ENCODE measurements at regions not wholly inside any gene's neighbourhood (a gene's known extent, or its start where the extent isn't known, plus 50 kb on each side); places are given as distances from the start of the nearest gene placed in this dataset.

DNA sequence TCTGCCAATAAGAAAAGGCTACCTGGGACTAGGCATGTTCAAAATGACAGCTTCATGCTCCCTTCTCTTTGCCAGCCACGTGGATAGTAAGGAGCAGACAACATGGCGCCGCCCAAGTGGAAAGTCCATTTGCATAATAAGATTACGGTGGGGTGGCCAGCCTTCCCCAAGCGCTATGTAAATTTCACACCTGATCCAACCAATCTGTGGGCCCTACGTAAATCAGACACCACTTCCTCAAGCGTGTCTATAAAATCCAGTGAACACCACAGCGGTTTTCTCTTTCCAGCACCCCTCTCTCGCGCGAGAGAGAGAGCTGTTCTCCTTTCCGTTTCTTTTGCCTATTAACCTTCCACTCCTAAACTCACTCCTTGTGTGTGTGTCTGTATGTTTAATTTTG is 140.3 kb upstream of the ERCC4 start:
- Histone ChIP-seq H3K4me2 (ENCODE audit: low read length) (no peak overlapping the region), H3K9me3 (ENCODE audit: control insufficient read depth, low read length) (no peaks in the 10 kb centered on the region), H3K27me3 (ENCODE audit: control insufficient read depth, insufficient read depth, low read length) (no peaks in the 10 kb centered on the region), H3K79me2 (no peaks in the 10 kb centered on the region), H2AFZ (no peak overlapping the region), H3K4me3 (ENCODE audit: low read depth, low read length) (no peak overlapping the region), H3K27ac (no peak overlapping the region), H3K36me3 (ENCODE audit: control insufficient read depth, insufficient read depth, low read length) (no peaks in the 10 kb centered on the region), H3K4me1 (no peaks in the 10 kb centered on the region), H3K9ac (no peak overlapping the region)
- TF ChIP-seq, protein P1, sequence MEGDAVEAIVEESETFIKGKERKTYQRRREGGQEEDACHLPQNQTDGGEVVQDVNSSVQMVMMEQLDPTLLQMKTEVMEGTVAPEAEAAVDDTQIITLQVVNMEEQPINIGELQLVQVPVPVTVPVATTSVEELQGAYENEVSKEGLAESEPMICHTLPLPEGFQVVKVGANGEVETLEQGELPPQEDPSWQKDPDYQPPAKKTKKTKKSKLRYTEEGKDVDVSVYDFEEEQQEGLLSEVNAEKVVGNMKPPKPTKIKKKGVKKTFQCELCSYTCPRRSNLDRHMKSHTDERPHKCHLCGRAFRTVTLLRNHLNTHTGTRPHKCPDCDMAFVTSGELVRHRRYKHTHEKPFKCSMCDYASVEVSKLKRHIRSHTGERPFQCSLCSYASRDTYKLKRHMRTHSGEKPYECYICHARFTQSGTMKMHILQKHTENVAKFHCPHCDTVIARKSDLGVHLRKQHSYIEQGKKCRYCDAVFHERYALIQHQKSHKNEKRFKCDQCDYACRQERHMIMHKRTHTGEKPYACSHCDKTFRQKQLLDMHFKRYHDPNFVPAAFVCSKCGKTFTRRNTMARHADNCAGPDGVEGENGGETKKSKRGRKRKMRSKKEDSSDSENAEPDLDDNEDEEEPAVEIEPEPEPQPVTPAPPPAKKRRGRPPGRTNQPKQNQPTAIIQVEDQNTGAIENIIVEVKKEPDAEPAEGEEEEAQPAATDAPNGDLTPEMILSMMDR (IDR thresholded peaks at IDR 0.05), result no peak

DNA sequence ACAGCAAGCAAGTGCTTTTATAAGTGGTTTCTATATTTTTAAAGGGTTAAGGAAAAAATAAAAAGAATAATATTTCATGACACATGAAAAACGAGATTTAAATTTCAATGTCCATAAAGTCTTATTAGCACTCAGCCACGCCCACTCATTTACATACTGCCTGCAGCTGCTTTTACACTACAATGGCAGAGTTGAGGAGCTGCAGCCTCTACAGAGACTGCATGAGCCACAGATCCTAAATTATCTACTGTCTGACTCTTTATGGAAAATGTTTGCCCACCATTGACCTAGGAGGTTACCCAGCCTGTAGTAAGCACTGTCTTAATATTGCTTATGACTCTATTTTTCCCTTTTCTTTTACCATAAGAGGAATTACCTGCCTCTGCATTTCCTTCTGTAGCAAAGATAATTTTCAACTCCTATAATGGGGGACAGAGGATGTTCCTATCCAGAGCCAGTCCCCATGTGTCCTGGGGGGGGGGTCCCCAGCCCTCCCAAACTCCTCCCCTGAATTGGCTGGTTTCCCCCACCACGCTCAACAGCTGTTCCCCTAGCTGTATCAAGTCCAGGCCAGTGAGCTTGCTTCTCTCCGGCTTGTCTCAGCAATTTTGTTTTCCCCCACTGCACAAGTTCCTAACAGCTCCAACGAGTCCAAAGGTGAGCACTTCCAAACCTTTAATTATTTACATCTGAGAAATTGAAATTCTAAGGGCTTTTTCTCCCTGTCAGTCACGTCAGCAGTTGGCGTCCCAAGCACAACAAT is 139.4 kb upstream of the ERCC4 start:
- no peak overlapping the region for H3K4me2 ChIP-seq (ENCODE audit: low read length)
- no peak overlapping the region for H2AFZ ChIP-seq
- H3K4me1 ChIP-seq, result no peaks in the 10 kb centered on the region
- no peaks in the 10 kb centered on the region for H3K36me3 ChIP-seq (ENCODE audit: control insufficient read depth, insufficient read depth, low read length)
- TF ChIP-seq, protein P1 (IDR thresholded peaks at IDR 0.05), result no peak
- H3K9me3 ChIP-seq (ENCODE audit: control insufficient read depth, low read length), result no peaks in the 10 kb centered on the region
- H3K27me3 ChIP-seq (ENCODE audit: control insufficient read depth, insufficient read depth, low read length), result no peaks in the 10 kb centered on the region
- H3K79me2 ChIP-seq, result no peaks in the 10 kb centered on the region
- H3K4me3 ChIP-seq (ENCODE audit: low read depth, low read length), result no peak overlapping the region
- no peak overlapping the region for H3K9ac ChIP-seq
- no peak overlapping the region for H3K27ac ChIP-seq

DNA sequence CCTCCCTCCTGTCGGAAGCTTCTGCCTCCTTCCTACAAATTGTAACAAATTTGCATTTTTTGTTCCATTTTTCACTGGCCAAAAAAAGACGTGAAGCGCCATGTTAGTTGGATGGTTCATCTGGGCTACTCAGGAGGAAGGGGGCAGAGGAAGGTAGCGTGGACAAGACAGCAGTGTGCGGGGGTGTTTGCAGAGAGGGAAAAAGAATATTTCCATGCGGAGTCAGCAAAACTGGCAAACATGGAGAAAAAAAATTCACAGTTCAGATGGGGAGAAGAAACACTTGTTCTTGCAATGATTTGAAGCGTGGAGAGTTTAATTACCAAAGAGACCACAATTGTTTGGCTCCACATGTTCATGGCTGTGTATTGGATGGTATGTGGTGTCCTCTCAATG is 138.8 kb upstream of the ERCC4 start:
- no peak overlapping the region for H3K4me2 ChIP-seq (ENCODE audit: low read length)
- no peak overlapping the region for H3K9ac ChIP-seq
- no peak overlapping the region for H3K4me3 ChIP-seq (ENCODE audit: low read depth, low read length)
- TF ChIP-seq, protein P1 (IDR thresholded peaks at IDR 0.05), result no peak
- H3K27me3 ChIP-seq (ENCODE audit: control insufficient read depth, insufficient read depth, low read length), result no peaks in the 10 kb centered on the region
- no peak overlapping the region for H2AFZ ChIP-seq
- no peaks in the 10 kb centered on the region for H3K36me3 ChIP-seq (ENCODE audit: control insufficient read depth, insufficient read depth, low read length)
- H3K27ac ChIP-seq, result no peak overlapping the region
- H3K9me3 ChIP-seq (ENCODE audit: control insufficient read depth, low read length), result no peaks in the 10 kb centered on the region
- H3K4me1 ChIP-seq, result no peaks in the 10 kb centered on the region
- no peaks in the 10 kb centered on the region for H3K79me2 ChIP-seq

DNA sequence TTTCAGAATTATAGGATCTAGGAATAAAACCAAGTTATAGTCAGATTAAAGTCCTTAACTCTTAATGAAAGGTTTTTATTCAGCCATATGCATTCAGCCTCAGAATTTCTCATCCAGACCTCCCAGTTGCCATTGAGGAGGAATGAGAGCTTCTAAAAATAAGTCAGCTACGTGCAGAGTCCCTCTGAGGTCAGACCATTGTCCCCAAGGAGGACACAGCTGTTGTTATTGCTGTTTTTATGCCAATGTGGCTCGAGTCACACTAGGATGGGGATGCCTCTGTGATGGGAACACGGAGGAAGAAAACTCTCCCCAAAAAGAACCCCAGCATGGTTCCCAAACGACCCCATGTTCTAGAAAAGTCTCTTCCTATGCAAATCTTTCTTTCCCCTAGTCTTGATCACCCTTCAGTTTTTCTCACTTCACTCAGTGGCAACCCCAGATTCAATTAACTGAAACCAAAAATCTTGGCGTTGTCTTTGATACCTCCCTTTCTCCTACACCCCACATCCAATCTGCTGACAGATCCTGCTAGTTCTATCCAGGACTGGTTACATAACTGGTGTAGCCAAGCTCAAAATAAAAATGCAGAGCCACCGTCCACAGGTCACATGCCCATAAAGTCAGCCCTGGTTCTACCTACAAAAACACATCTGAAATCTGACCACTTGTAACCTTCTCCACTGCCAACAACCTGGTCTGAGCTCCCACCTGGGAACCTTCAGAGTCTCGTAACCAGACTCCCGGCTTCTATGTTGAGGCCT is 138.2 kb upstream of the ERCC4 start:
- Histone ChIP-seq H3K4me2 (ENCODE audit: low read length) (no peak overlapping the region), H3K79me2 (no peaks in the 10 kb centered on the region), H3K4me1 (no peaks in the 10 kb centered on the region), H3K27me3 (ENCODE audit: control insufficient read depth, insufficient read depth, low read length) (no peaks in the 10 kb centered on the region), H3K27ac (no peak overlapping the region), H3K4me3 (ENCODE audit: low read depth, low read length) (no peak overlapping the region), H2AFZ (no peak overlapping the region), H3K36me3 (ENCODE audit: control insufficient read depth, insufficient read depth, low read length) (no peaks in the 10 kb centered on the region), H3K9ac (no peak overlapping the region), H3K9me3 (ENCODE audit: control insufficient read depth, low read length) (no peaks in the 10 kb centered on the region)
- TF ChIP-seq, protein P1 (IDR thresholded peaks at IDR 0.05), result no peak
